Stimulated activated CD8-positive, alpha-beta memory T cell treated with anti-CD3 and anti-CD28 coated beads, Interleukin-15, amount 100 ng/mL, for 4 hours (primary cell): ENCODE measurements at regions not wholly inside any gene's neighbourhood (a gene's known extent, or its start where the extent isn't known, plus 50 kb on each side); places are given as distances from the start of the nearest gene placed in this dataset.
"Not testable (repeated sequence)": the region's sequence is repeated elsewhere in the genome, so short reads cannot be mapped to it uniquely, and the experiment has no call there.

Experiments used
- DNase-seq, 2 donors: peaks; one replicate each; pipeline ENCODE4 v3.0.0-alpha.2; 2020; ENCODE audit warnings: low read depth in 2 of 2

- DNase-seq: no peak
Measured at GRCh38 chr10:78456649-78457400, 423.2 kb downstream of the RPS24 start.

DNA sequence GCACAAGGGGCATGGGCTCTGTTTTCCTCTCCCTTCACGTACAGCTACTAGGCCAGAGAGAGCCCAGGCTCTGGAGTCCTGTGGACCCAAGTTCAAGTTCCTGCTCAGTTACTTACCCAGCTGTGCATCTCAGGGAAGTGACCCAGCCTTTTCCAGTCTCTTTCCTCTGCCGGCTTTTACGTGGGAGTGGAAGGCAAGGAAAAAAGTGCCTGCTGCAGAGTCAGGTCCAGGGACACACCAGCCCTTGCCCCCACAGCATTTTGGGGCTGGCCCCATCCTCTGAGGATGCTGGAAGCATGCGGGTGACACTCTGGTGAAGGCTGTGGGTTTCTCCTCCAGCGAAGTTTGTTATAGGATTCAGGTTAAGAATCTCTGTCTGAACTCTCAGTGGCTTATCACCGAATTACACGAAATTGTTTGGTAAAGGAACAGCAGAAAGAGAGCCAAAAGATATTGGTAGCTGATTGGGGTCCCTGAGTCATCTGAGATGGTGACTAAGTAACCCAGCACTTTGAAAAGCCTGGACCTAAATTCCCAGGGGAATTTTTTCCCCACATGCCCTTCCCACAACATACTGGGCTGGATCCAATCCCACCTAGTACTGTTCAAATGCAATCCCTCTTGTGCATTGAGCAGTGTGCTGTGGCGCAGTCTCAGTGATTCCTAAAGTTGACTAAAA, 424.3 kb downstream of the RPS24 start:
- no peak for DNase-seq

GRCh38 chr10:78458983-78459638, 425.4 kb downstream of the RPS24 start:
- no peak for DNase-seq

- no peak for DNase-seq
Measured at GRCh38 chr10:78459639-78460037, 426.0 kb downstream of the RPS24 start.

DNA sequence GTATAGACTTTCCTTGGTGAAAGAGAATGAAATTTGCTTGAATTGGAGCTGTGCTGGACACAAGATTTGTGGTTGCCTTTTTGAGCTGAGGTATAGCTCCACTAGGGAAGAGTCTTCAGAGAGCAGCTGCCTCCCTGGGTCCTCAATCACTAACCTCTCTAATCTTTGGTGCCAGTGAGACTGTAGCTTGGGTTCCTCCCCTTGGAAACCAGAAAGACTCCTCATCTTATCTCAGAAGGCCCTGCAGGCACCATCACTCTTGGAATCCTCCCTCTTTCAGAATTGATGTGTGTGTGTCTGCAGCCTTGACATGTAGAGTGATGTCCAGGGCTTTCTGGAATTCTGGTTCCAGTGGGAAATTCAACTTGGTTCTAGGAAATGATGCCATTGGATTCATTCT, 426.5 kb downstream of the RPS24 start:
- DNase-seq: no peak

GRCh38 chr10:78461333-78461732, 427.7 kb downstream of the RPS24 start:
- no peak for DNase-seq

GRCh38 chr10:78462176-78462575, 428.5 kb downstream of the RPS24 start:
- no peak for DNase-seq

GRCh38 chr10:78462726-78463228, 429.1 kb downstream of the RPS24 start:
- no peak for DNase-seq

DNA sequence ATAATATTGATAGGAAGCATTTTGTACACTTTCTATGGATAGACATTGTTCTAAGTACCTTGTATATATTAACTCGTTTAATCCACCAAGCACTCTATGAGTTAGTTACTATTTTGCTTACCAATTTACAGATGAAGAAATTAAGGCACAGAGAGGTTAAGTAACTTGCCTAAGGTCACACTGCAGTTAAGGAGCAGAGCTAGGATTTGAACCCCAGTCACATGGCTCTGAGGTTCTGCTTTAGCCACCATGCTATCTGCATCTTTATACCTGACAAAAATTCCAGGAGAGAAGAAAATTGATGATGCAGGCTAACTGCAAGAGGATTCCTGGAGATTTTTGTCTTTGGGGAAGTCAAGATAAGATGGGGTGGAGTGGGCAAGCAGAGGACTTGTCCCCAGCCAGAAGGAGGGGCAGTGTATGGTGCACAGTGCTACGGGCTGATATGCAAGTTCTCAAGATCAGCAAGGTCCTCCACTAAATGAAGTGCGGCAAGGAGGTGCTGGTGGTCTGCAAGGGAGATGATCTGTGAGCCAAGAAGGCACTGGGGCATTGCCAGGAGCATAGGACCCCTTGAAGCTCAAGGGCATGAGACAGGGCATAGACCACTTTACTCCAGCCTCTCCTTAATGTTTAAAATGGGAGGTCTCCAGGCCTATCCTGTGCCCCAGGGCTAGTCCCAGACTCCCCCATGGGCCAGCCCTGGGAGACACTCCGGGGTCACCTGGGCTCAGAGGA, 430.6 kb downstream of the RPS24 start:
- DNase-seq: no peak

- DNase-seq: no peak
Measured at GRCh38 chr10:78464856-78465267, 431.2 kb downstream of the RPS24 start.

GRCh38 chr10:78465431-78465830, 431.8 kb downstream of the RPS24 start:
- DNase-seq: no peak

DNA sequence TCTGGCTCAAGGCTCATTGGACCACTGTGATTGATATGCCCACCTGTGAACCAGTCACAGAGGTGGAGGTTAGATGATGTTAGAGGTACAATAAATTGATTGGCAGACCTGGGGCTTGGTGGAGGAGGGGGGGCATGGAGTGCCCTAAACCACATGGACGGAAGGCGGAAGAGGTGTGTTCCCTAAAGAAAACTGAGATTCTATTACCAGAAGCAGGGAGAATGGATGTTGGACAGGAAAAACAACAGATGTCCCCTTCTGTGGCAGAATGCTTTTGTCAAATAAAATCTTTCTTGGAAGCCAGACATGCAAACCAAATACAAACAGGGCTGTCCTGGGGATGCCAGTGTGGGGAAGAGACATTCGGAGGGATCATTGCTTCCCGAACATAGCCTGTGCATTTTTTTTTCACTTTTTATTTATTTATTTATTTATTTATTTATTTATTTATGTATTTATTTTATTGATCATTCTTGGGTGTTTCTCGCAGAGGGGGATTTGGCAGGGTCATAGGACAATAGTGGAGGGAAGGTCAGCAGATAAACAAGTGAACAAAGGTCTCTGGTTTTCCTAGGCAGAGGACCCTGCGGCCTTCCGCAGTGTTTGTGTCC, 433.9 kb downstream of the RPS24 start:
- DNase-seq: no peak

DNA sequence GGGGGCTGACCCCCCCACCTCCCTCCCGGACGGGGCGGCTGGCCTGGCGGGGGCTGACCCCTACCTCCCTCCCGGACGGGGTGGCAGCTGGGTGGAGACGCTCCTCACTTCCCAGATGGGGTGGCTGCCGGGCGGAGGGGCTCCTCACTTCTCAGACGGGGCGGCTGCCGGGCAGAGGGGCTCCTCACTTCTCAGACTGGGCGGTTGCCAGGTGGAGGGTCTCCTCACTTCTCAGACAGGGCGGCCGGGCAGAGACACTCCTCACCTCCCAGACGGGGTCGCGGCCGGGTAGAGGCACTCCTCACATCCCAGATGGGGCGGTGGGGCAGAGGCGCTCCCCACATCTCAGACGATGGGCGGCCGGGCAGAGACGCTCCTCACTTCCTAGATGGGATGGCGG, 435.1 kb downstream of the RPS24 start:
- not testable (repeated sequence) for DNase-seq

- no peak for DNase-seq
Measured at GRCh38 chr10:78470267-78471103, 436.8 kb downstream of the RPS24 start.

GRCh38 chr10:78471326-78471722, 437.7 kb downstream of the RPS24 start:
- DNase-seq: no peak

DNA sequence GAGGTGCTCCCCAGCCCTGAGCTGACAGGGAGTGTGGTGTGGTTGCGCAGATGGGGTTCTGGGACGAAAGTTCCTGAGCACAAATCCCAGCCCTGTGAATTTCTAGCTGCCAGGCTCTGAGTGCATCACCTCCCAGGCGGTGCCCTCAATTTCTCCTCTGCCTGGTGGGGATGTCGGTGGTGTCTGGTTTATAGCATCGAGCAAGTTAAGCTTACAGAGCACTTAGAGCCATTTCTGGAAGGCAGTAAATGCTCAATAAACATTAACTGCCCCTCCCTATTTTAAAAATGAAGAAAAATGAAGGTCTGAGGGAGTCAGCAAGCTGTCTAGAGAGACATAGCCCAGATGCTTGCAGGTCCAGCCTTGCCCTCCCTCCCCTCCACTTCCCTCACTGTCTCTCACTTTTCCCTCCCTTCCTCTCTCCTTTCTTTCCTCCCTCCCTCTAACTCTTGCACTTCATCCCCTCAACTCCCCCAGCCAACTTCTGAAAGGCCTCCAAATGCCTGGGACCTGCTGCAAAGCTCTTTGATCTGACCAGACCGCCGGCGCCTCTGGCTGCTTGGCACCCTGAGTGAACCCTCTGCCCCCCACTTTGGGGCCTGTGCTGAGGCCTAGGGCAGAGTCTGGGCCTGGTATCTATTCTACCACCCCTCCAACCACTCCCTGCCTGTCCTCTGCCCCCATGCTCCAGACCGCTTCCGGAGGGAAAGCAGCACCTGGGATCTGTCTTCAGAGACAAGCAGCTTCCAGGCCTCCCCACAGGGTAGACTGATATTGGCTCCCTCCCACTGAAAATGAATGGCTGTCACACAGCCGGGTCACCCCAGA, 438.3 kb downstream of the RPS24 start:
- no peak for DNase-seq

DNA sequence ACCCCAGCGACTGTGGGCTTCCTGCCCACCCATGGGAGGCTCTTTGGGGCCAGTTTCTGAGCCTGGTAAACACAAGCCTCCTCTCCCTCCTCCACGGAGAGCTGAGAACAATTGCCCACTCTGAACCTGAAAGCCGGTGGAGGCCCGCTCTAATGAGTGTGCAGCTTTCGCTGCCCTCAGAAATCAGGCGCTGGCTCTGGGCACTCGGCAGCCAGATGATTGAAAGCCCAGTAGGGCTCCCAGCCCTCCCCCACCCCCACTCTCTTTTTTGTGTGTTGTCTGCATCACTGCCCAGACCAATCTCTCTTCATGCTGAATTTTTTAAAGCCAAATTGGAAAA, 438.9 kb downstream of the RPS24 start:
- no peak for DNase-seq

DNA sequence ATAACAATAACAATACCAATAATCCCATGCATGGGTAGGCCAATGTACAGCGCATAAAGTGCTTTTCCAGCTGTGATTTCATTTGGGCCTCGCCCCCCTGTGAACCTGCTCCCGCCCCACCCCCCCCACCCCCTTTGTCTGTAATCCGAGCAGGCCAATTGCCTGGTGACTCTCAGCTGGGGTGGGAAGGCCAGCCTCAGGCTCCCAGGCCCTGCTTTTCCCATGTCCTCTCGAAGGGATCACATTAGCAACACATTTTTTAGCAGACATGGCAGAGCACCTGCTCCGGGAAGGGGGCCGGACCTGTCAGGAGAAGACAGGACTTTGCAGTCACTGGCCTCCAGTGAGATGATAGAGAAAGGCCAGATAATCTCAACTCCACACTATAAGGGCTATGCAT, 439.3 kb downstream of the RPS24 start:
- no peak for DNase-seq

GRCh38 chr10:78474743-78475142, 441.1 kb downstream of the RPS24 start:
- DNase-seq: no peak

DNA sequence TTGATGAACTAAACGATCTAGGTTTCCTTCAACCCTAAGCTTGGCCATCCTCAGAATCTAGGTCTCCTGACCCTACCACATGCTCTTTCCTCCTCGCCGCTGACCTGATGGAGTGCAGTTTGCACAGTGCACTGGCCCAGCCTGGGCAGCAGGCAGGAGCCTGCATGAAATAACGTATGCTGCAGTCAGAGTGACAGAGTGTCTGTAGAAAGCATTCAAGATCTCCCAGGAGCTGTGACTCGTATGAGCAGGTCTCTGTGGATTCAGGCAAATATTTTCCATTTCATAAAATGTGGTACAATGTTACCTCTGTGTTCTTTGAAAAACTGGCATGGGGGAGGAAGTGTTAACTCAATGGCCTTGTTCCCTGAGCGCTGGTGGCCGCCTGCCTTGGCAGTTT, 441.8 kb downstream of the RPS24 start:
- no peak for DNase-seq
